Upper lobe of left lung (tissue), 4 donors: ENCODE measurements at regions not wholly inside any gene's neighbourhood (a gene's known extent, or its start where the extent isn't known, plus 50 kb on each side); places are given as distances from the start of the nearest gene placed in this dataset.

Experiments used
- CTCF ChIP-seq, 6 experiments: fragments of 450-650 bp in 4 of 6; fragments of 200-600 bp in 2 of 6; sonication (generic) in 2 of 6; IDR thresholded peaks; one replicate each; pipeline ENCODE4 v1.5.1; 2016 to 2019; ENCODE audit warnings: antibody characterized with exemption in 6 of 6
- POLR2A ChIP-seq, 4 donors: fragments of 450-650 bp; IDR thresholded peaks; one replicate each; pipeline ENCODE4 v1.5.1; 2016 to 2017; ENCODE audit warnings: antibody characterized with exemption in 4 of 4, mild to moderate bottlenecking in 2 of 4
- POLR2AphosphoS5 ChIP-seq, 2 donors: sonication (generic); formaldehyde crosslinking; IDR thresholded peaks; one replicate each; pipeline ENCODE4 v1.5.1; 2017; ENCODE audit warnings: antibody characterized with exemption in 2 of 2

- no peak for TF ChIP-seq POLR2A (IDR thresholded peaks at IDR 0.05)
- TF ChIP-seq CTCF (IDR thresholded peaks at IDR 0.05), result no peak
- TF ChIP-seq POLR2AphosphoS5 (IDR thresholded peaks at IDR 0.05), result no peak
Measured at GRCh38 chr3:182212479-182213076, 500.9 kb downstream of the SOX2 start.
